GM19455 (cell line): ENCODE measurements at regions not wholly inside any gene's neighbourhood (a gene's known extent, or its start where the extent isn't known, plus 50 kb on each side); places are given as distances from the start of the nearest gene placed in this dataset.
"Not testable (repeated sequence)": the region's sequence is repeated elsewhere in the genome, so short reads cannot be mapped to it uniquely, and the experiment has no call there.

Source experiments
- ATAC-seq: cut with Tn5 transposase; IDR thresholded peaks from one replicate; pipeline ENCODE4 v1.9.1; 2021; ENCODE audit not compliant: unreplicated experiment

DNA sequence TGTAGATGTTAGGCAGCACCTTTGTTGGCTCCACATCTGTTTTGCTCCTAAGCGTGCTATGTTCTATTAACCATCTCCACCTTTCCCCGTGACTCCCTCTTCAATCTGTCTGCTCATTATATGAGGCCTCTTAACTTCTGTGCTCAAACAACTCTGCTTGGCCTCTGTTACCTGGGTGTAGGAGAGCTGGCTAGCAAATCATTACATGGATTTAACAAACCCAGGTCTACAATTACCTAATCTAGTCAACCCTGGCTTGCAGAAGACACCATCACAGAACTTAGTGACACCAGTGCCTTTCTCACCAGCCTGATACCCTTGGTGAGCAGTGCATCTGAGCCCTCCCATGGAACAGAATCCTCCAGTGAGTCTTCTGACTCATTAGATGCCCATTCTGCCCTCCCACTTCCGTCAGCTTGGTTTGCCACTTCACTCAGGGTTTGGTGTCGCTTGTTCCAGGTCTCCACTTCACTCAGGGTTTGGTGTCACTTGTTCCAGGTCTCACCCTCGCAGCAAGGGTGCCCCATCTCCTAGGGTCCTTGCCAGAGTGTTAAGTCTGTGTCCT is 92.0 kb upstream of the KIF26B start:
- ATAC-seq, result no peak

GRCh38 chr1:245061808-245062207 is 93.0 kb upstream of the KIF26B start:
- ATAC-seq, result not testable (repeated sequence)

DNA sequence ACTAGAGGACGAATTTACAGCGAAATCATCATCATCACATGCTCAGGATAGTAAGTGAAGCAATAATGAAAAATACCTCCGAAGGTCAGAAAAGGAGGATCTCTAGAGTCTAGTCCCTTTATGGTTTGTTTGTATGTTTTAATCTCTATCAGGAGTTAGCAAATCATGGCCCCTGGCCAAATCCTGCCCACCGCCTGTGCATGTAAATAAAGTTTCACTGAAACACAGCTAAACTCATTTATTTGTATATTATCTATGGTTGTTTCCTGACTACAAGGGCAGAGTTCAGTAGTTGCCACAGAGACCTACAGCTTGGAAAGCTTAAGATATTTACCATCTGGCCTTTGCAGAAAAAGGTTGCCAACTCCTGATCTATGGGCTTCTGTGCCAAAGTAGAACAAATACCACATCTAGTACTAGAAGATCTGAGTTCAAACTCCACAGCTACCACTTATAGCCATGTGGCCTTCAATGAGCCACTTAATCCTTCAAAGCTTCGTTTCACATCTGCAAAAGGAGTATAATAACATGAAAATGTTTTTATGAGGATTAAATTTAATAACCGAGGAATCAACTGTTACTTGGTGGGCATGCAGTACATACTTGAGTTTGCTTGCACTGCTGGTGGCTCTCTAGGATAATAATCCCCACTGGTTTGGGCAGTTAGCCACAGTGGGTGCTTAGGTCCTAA is 94.0 kb upstream of the KIF26B start:
- no peak for ATAC-seq

GRCh38 chr1:245059806-245060424 is 94.9 kb upstream of the KIF26B start:
- ATAC-seq, result no peak

DNA sequence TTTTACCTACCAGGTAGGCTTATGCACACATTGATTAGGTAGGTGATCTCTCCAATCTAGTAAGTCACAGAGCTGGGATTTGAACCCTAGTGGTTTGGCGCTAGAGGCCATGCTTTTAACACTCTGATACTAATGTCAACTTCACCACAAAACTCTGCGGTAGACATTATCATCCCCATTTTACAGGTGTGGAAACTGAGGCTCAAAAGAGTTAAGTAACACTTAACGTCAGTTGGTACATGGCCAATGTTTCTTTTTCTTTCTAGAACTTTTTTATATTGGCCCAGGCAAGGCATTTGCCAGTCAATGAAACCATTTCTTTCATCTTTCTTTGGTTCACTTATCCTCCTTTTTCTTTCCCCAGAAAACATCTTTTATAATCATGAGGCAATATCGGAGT is 95.9 kb upstream of the KIF26B start:
- ATAC-seq, result no peak

DNA sequence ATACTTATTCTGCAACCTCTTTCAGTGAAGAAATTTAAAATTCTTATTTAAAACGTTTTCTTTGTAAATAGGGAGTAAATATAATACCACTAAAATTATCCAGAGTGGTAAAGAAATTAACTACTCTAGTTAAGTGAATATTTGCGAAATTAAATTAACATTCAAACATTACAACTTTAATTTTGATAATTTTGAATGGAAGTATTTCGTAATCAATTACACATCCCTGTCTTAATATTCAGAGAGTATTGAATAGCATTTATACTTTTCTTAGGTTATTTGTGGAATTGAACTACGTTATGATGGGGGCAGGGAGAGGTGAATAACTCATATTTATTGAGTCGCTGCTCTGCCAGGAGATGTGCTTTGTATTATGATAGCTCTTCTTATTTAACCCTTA is 96.3 kb upstream of the KIF26B start:
- ATAC-seq, result no peak

- ATAC-seq, result no peak
These were observed 97.9 kb upstream of the KIF26B start for GRCh38 chr1:245056913-245057312.

DNA sequence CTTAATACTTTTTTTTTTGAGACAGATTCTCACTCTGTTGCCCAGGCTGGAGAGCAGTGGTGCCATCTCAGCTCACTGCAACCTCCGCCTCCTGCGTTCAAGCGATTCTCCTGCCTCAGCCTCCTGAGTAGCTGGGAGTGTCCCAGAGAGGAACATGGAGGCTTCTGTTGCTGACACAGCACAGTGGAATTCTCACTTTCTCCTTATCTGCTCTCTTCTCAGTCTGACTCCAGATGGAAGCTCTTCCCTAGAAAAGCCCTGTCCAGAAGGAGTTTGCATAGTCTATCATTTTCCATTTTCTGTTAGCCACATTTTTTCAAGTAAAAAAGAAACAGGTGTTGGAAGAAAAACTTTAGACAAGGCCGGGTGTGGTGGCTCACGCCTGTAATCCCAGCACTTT is 98.5 kb upstream of the KIF26B start:
- ATAC-seq, result not testable (repeated sequence)

GRCh38 chr1:245055752-245056151 is 99.0 kb upstream of the KIF26B start:
- no peak for ATAC-seq

DNA sequence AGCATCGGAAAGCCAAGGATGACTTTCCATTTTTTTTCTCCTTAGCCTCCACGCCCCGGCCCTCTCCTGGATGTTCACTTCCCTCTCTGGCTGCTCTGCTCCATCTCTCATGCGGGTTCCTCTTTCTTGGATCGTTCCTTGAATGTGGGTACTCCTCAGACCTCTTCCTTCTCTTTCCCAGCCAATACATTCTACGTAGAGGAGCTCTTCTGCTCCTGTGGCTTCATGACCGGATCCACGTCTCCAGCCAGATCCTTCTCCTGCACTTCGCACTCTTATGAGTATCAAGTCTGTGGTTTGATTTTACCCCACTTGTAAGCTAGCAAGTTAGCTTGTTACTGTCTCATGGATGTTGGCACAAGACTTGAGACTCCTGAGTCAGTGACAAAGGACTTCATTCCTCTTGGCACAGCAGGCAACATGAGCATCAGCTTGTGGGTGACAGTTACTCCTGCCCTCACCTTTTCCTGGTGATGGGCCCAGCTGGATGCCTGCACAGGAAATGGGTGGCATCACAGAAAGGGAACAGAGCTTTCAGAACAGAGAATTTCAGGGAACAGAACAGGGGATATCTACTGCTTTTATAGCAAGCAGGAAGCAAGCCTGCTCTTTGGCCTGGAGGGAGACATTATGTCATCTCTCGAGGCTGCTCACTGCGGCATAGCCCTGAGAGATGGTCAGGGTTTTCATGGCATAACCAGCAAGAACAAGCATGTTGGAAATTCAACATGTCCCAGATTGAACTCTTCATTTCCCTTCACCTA is 100.1 kb upstream of the KIF26B start:
- no peak for ATAC-seq

DNA sequence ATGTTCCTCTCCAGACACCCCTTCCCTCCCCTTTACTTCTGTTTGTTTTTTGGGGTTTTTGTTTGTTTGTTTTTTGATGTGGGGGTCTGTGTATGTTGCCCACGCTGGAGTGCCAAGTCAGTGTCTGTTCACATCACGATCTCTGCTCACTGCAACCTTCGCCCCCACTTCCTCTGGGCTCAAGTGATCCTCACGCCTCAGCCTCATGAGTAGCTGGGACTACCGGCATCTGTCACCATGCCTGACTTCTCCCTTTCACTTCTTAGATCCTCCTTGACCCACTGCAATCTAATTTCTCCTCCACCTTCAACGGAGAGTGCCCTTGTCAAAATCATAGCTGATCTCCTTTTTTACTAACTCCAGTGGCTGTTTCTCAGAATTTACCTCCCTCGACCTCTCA is 100.7 kb upstream of the KIF26B start:
- no peak for ATAC-seq

- no peak for ATAC-seq
These were observed 102.5 kb upstream of the KIF26B start for GRCh38 chr1:245052258-245052657.

- ATAC-seq, result no peak
These were observed 103.2 kb upstream of the KIF26B start for GRCh38 chr1:245051349-245052221.

DNA sequence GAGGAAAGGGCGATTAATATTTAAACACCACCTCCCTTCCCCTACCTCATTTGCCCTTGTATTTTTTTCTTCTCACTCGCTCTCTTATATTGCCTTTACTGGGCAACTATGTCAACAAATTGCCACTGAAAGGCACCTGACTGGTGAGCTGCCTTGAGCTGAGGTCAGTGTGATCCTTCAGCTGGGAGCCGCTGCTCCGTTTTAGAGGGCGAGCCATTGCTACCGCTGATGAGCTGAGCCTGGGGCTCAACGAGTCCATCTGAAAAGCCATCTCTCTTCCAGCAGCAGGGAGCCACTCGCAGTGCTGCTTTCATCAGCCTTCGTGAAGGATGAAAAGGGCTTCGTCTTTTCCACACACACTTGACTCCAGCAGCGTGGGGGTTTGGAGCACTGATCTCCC is 108.0 kb upstream of the KIF26B start:
- no peak for ATAC-seq

DNA sequence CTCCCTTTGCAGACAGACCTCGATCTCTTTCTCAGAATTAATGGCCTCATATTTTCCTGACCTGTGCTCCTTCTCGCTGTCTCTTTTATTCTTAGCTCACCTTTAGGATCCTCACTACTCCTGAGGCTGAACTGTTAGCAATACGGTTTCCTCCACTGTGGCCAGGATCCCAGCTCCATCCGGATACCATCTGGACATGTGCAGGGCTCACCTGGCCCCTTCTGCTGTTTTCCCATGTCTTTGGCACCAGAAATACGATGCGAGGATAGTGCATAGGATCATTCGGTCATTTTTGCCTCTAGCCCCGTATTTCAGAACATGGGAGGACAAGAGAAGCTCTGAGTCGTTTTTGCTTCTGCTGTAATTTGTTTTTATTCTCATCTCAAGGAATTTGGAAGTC is 108.5 kb upstream of the KIF26B start:
- ATAC-seq, result no peak

DNA sequence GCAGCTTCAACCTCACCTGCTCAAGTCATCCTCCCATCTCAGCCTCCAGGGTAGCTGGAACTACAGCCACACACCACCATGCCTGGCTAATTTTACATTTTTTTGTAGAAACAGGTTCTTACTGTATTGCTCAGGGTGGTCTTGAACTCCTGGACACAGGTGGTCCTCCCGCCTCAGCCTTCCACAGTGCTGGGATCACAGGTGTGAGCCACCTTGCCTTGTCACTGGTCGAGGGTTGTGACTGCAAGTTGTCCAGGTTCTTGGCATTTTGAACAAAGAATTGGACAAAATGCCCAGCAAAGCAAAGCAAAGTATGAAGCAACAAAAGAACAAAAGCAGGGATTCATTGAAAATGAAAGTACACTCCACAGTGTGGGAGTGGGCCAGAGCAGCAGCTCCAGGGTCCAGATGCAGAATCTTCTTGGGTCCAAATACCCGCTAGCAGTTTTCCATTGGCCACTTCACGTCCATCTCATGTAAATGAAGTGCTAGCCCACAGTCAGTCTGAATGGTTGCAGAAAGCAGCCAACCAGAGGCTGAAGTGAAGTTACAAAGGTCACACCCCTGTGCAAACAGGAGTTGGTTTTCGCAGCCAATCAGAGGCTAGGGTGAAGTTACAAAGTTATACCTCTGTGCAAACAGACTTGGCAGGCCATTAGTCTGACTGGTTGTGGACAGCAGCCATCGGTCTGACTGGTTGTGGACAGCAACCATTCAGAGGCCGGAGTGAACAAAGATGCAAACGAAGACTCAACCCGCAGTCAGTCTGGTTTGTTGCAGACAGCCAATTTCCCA is 109.5 kb upstream of the KIF26B start:
- no peak for ATAC-seq

- ATAC-seq, result no peak
These were observed 111.2 kb upstream of the KIF26B start for GRCh38 chr1:245043611-245043940.

DNA sequence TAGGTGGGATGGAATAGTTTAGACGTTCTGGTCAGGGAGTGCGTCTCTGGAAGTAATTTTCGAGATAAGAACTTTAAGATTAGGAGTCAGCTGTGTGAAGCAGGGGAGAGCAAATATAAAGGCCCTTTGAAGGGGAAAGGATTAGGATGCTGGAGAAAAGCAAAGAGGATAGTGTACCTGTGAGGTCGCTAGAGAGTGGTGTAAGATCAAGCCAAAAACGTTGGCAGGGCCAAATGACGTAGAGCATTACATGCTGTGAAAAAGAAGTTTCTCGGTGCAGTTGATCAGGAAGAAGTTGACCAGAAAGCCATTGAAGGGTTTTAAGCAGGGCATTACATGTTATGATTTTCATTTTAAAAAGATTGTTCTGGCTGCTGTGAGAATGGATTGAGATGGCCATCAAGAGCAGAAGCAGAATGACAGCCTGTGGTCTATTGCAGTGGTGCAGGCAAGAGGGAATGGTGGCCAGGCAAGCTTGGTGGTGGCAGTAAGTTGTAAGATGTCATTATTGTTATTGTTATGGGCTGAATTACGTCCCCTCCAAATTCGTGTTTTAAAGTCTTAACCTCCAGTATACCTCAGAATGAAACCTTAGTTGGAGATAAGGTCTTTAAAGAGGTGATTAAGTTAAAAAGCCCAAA is 113.6 kb upstream of the KIF26B start:
- ATAC-seq, result no peak

DNA sequence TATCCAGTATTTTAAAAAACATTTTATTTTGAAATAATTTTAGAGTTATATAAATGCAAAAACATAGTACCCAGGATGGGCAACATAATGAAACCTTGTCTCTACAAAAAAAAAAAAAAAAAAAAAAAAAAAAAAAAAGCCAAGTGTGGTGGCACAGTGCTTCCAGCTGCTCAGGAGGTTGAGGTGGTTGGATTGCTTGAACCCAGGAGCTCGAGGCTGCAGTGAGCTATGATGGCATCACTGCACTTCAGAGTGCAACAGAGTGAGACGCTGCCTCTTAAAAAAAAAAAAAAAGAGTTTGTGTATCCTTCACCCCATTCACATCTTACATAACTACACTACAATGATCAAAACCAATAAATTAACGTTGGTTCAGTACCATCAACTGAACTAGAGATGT is 115.6 kb upstream of the KIF26B start:
- no peak for ATAC-seq

DNA sequence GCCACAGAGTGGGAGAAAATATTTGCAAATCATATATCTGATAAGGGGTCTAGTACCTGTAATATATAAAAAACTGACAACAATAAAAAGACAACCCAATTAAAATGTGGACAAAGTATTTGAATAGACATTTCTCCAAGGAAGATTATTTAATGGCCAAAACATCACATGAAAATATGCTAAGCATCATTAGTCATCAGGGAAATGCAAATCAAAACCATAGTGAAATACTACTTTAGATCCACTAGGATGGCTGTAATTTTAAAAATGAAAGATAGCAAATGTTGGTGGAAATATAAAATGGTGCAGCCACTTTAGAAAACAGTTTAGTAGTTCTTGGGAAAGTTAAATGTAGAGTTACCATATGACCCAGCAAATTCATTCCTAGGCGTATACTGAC is 118.7 kb upstream of the KIF26B start:
- no peak for ATAC-seq
